ENCODE measurements at regions not wholly inside any gene's neighbourhood (a gene's known extent, or its start where the extent isn't known, plus 50 kb on each side); places are given as distances from the start of the nearest gene placed in this dataset.

GRCh38 chr2:57504787-57505186 lies 541.8 kb upstream of the VRK2 start:
- H3K27me3 ChIP-seq (replicated peaks; ENCODE audit: control insufficient read depth, insufficient read depth, low read length), result no peaks in the 10 kb centered on the region
- TF ChIP-seq CTCF (IDR thresholded peaks at IDR 0.05; ENCODE audit: insufficient read depth, low read length, poor library complexity, severe bottlenecking), result no peak
- no peaks in the 10 kb centered on the region for H3K36me3 ChIP-seq (ENCODE audit: control insufficient read depth, insufficient read depth, low read length)
- H3K4me3 ChIP-seq (replicated peaks; ENCODE audit: low read depth, low read length), result no peak overlapping the region
- DNase-seq (ENCODE audit: extremely low read depth, insufficient read length), result no peak

- Histone ChIP-seq H3K4me3 (replicated peaks; ENCODE audit: low read depth, low read length) (no peak overlapping the region), H3K27me3 (replicated peaks; ENCODE audit: control insufficient read depth, insufficient read depth, low read length) (no peaks in the 10 kb centered on the region), H3K36me3 (ENCODE audit: control insufficient read depth, insufficient read depth, low read length) (no peaks in the 10 kb centered on the region)
- DNase-seq (ENCODE audit: extremely low read depth, insufficient read length), result no peak
- no peak for TF ChIP-seq CTCF (IDR thresholded peaks at IDR 0.05; ENCODE audit: insufficient read depth, low read length, poor library complexity, severe bottlenecking)
Observed at GRCh38 chr2:57509189-57509588, 537.4 kb upstream of the VRK2 start.

DNA sequence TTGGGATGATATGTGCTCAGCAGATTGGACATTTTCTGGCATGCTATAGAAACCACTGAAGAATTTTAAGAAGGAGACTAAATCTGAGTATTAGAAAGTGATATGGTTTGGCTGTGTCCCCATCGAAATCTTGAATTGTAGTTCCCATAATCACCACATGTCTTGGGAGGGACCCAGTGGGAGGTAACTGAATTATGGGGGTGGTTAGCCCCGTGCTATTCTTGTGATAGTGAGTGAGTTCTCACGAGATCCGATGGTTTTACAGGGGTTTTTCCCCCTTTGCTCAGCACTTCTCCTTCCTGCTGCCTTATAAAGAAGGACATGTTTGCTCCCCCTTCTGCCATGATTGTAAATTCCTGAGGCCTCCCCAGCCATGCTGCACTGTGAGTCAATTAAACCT lies 535.9 kb upstream of the VRK2 start:
- Histone ChIP-seq H3K4me3 (replicated peaks; ENCODE audit: low read depth, low read length) (no peak overlapping the region), H3K27me3 (replicated peaks; ENCODE audit: control insufficient read depth, insufficient read depth, low read length) (no peaks in the 10 kb centered on the region), H3K36me3 (ENCODE audit: control insufficient read depth, insufficient read depth, low read length) (no peaks in the 10 kb centered on the region)
- no peak for TF ChIP-seq CTCF (IDR thresholded peaks at IDR 0.05; ENCODE audit: insufficient read depth, low read length, poor library complexity, severe bottlenecking)
- DNase-seq (ENCODE audit: extremely low read depth, insufficient read length), result no peak

- TF ChIP-seq CTCF (IDR thresholded peaks at IDR 0.05; ENCODE audit: insufficient read depth, low read length, poor library complexity, severe bottlenecking), result no peak
- Histone ChIP-seq H3K36me3 (ENCODE audit: control insufficient read depth, insufficient read depth, low read length) (no peaks in the 10 kb centered on the region), H3K27me3 (replicated peaks; ENCODE audit: control insufficient read depth, insufficient read depth, low read length) (no peaks in the 10 kb centered on the region), H3K4me3 (replicated peaks; ENCODE audit: low read depth, low read length) (no peak overlapping the region)
- no peak for DNase-seq (ENCODE audit: extremely low read depth, insufficient read length)
Observed at GRCh38 chr2:57515366-57515765, 531.2 kb upstream of the VRK2 start.

DNA sequence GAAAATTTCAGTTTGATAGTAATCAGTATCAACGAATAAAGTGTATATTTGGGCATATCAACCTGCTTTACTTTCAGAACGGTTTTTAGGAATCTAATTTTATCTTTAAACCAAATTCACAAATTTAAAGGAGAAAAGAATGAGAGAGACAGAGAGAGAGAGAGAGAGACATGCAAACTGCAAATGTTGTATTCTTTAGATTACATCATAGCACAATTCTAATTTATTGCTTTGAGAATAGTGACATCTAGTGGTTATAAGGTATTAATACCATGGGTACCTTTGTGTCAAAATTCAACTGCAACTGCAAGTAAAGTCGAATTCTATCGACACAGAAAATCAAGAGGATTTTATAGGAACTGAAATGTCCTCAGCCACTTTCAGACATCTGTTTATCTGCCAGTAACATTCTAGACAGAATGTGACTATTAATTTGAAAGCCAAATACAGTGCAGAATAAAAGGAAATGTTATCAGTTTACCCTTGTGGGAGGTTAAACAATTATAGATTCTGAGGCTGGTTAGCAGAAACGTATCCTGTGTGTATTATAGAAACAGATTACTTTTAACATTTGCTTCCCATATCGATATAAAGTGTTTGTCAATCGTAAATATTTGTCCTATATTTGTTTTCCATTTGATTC lies 529.8 kb upstream of the VRK2 start:
- H3K27me3 ChIP-seq (replicated peaks; ENCODE audit: control insufficient read depth, insufficient read depth, low read length), result no peaks in the 10 kb centered on the region
- TF ChIP-seq CTCF (IDR thresholded peaks at IDR 0.05; ENCODE audit: insufficient read depth, low read length, poor library complexity, severe bottlenecking), result peak; percentile 43
- no peak for DNase-seq (ENCODE audit: extremely low read depth, insufficient read length)
- no peaks in the 10 kb centered on the region for H3K36me3 ChIP-seq (ENCODE audit: control insufficient read depth, insufficient read depth, low read length)
- H3K4me3 ChIP-seq (replicated peaks; ENCODE audit: low read depth, low read length), result no peak overlapping the region

DNA sequence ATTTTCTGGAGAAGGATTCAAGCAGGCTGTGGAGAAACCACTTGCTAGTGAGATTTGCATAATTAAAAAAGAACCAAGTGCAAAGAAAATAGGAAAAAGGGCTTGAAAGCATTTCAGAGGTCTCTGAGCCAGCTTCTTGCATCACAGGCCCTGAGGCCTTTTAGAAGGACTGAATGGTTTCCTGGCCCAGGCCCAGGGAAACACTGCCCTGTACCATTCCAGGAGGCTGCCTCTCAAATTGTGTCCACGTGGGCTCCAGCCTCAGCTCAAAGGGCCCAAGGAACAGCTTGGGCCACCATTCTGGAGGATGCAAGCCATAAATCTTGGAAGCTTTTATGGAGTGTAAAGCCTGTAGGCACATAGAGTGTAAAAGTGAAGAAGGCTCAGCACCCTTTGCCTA lies 523.3 kb upstream of the VRK2 start:
- DNase-seq (ENCODE audit: extremely low read depth, insufficient read length), result no peak
- Histone ChIP-seq H3K4me3 (replicated peaks; ENCODE audit: low read depth, low read length) (no peak overlapping the region), H3K27me3 (replicated peaks; ENCODE audit: control insufficient read depth, insufficient read depth, low read length) (no peaks in the 10 kb centered on the region), H3K36me3 (ENCODE audit: control insufficient read depth, insufficient read depth, low read length) (no peaks in the 10 kb centered on the region)
- no peak for TF ChIP-seq CTCF (IDR thresholded peaks at IDR 0.05; ENCODE audit: insufficient read depth, low read length, poor library complexity, severe bottlenecking)
